ACHN (cell line): ENCODE measurements at regions not wholly inside any gene's neighbourhood (a gene's known extent, or its start where the extent isn't known, plus 50 kb on each side); places are given as distances from the start of the nearest gene placed in this dataset.

ENCODE experiments used
- DNase-seq: peaks from one replicate; pipeline ENCODE4 v3.0.0-alpha.2; 2015
- in situ Hi-C: cut with HindIII; loops from 2 replicates; pipeline ENCODE4 v1.10.0; 2017; ENCODE audit warnings: low sequenced_read_pairs, low pct_ligation_motif_present, low pct_unique_long_range_greater_than_20kb

GRCh38 chr2:239461291-239462190 is 60.7 kb upstream of the HDAC4 start:
- in situ Hi-C loops, result no loop called here
- no peak for DNase-seq

GRCh38 chr2:239460780-239461179 is 60.0 kb upstream of the HDAC4 start:
- in situ Hi-C loops, result no loop called here
- no peak for DNase-seq

GRCh38 chr2:239459606-239460005 is 58.8 kb upstream of the HDAC4 start:
- in situ Hi-C loops, result no loop called here
- DNase-seq, result no peak

GRCh38 chr2:239459056-239459455 is 58.2 kb upstream of the HDAC4 start:
- no peak for DNase-seq
- in situ Hi-C loops, result no loop called here

- DNase-seq, result no peak
- in situ Hi-C loops, result no loop called here
Observed at GRCh38 chr2:239457586-239458445, 57.0 kb upstream of the HDAC4 start.

GRCh38 chr2:239456940-239457339 is 56.1 kb upstream of the HDAC4 start:
- no peak for DNase-seq
- in situ Hi-C loops, result no loop called here

- in situ Hi-C loops, result no loop called here
- no peak for DNase-seq
Observed at GRCh38 chr2:239455436-239456203, 54.8 kb upstream of the HDAC4 start.

GRCh38 chr2:239454507-239454906 is 53.7 kb upstream of the HDAC4 start:
- no peak for DNase-seq
- in situ Hi-C loops, result no loop called here
